ENCODE measurements at regions not wholly inside any gene's neighbourhood (a gene's known extent, or its start where the extent isn't known, plus 50 kb on each side); places are given as distances from the start of the nearest gene placed in this dataset.

DNA sequence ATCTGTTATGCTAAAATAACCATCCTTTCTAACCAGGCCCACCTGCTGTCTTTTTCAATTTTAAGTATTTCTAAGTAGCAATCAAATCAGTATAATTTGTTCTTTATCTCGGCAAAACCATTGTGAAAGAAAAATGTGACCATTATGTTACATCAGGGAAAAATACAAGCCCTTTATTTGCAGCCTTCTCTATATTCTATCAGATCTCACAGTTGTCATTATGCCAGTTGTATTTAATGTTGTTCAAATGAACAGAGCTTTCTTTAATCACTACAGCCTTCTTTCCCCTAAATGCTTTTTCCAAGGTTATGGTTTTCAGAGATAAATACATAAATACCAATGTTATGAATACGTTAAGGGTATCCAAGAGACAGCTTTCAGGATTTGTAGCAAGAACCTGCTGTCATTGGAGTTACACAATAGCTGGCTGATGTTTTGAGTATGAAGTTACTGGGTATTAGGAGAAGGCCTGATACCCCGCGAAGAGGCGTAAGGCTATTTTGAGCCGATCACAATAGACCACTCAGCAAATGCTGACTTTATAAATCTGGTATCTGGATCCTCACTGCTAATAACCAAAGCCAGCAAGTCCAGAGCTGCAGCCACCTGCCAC is 406.3 kb downstream of the CADM1 start (continued):
- TF ChIP-seq, protein P1, sequence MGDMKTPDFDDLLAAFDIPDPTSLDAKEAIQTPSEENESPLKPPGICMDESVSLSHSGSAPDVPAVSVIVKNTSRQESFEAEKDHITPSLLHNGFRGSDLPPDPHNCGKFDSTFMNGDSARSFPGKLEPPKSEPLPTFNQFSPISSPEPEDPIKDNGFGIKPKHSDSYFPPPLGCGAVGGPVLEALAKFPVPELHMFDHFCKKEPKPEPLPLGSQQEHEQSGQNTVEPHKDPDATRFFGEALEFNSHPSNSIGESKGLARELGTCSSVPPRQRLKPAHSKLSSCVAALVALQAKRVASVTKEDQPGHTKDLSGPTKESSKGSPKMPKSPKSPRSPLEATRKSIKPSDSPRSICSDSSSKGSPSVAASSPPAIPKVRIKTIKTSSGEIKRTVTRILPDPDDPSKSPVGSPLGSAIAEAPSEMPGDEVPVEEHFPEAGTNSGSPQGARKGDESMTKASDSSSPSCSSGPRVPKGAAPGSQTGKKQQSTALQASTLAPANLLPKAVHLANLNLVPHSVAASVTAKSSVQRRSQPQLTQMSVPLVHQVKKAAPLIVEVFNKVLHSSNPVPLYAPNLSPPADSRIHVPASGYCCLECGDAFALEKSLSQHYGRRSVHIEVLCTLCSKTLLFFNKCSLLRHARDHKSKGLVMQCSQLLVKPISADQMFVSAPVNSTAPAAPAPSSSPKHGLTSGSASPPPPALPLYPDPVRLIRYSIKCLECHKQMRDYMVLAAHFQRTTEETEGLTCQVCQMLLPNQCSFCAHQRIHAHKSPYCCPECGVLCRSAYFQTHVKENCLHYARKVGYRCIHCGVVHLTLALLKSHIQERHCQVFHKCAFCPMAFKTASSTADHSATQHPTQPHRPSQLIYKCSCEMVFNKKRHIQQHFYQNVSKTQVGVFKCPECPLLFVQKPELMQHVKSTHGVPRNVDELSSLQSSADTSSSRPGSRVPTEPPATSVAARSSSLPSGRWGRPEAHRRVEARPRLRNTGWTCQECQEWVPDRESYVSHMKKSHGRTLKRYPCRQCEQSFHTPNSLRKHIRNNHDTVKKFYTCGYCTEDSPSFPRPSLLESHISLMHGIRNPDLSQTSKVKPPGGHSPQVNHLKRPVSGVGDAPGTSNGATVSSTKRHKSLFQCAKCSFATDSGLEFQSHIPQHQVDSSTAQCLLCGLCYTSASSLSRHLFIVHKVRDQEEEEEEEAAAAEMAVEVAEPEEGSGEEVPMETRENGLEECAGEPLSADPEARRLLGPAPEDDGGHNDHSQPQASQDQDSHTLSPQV (IDR thresholded peaks at IDR 0.05) = no peak
- TF ChIP-seq PML (IDR thresholded peaks at IDR 0.05; ENCODE audit: low read length) (no peak), RAD51 (IDR thresholded peaks at IDR 0.05) (no peak), SP1 (IDR thresholded peaks at IDR 0.05; ENCODE audit: low read depth, low read length) (no peak)

GRCh38 chr11:115100706-115101105 is 403.5 kb downstream of the CADM1 start:
- intact Hi-C loops (cut with micrococcal nuclease; ENCODE audit: unreplicated experiment) = no loop called here
- BruUV-seq (replicated peaks) = no TSS peak

More at GRCh38 chr11:115100706-115101105, 403.5 kb downstream of the CADM1 start:
- H2AFZ ChIP-seq (ENCODE audit: control insufficient read depth, low read depth, low read length) = no peak overlapping the region
- H3K79me2 ChIP-seq (ENCODE audit: control insufficient read depth, insufficient read depth, low read length) = no peaks in the 10 kb centered on the region
- ChIA-PET CTCF (no interaction called here), RAD21 (ENCODE audit: unreplicated experiment) (no interaction called here), POLR2A (no interaction called here), SMC1A (ENCODE audit: uncharacterized antibody, unreplicated experiment) (no interaction called here)
- FAIRE-seq = no peak
- no peak overlapping the region for H3K4me2 ChIP-seq (ENCODE audit: control insufficient read depth, insufficient read depth)
- in situ Hi-C loops (cut with MboI) = no loop called here
- H3K4me3 ChIP-seq = no peak overlapping the region
- ATAC-seq = no peak
- DNase-seq (ENCODE audit: low read depth, low spot score) = no peak
- H3K27me3 ChIP-seq (replicated peaks in 1 of 2; ENCODE audit: control insufficient read depth in 2 of 2, insufficient read depth in 2 of 2, low read length in 1 of 2) = peaks cover 0 to 2% of the 10 kb centered on the region in 2 experiments; a peak in 1 of 4 replicates
- no peak for TF ChIP-seq JUND (IDR thresholded peaks at IDR 0.05; ENCODE audit: low read depth, low read length)
- TF ChIP-seq SUPT20H (IDR thresholded peaks at IDR 0.05; ENCODE audit: borderline replicate concordance, control insufficient read depth, low read depth, low read length) = no peak
- no peak for TF ChIP-seq EZH2 (IDR thresholded peaks at IDR 0.05; ENCODE audit: borderline replicate concordance, control insufficient read depth, low read depth, low read length)
- no peak for TF ChIP-seq HCFC1 (IDR thresholded peaks at IDR 0.05; ENCODE audit: low read length)
- no peak for TF ChIP-seq LARP7 (IDR thresholded peaks at IDR 0.05)
- TF ChIP-seq ZBED1 (IDR thresholded peaks at IDR 0.05; ENCODE audit: borderline replicate concordance) = no peak
- TF ChIP-seq, protein P1 (IDR thresholded peaks at IDR 0.05) = no peak
- no peak for TF ChIP-seq HDGF (IDR thresholded peaks at IDR 0.05)
- WGBS (ENCODE audit: insufficient coverage, insufficient replicate concordance, low lambda C conversion rate, missing lambda C conversion rate) = 47% methylated on average over 9 of the region's 9 CpGs
- no peaks in the 10 kb centered on the region for H4K20me1 ChIP-seq (ENCODE audit: control insufficient read depth, insufficient read depth)
- H3K9me3 ChIP-seq (replicated peaks; ENCODE audit: control insufficient read depth, insufficient read depth, low read length) = no peaks in the 10 kb centered on the region
- no peaks in the 10 kb centered on the region for H3K36me3 ChIP-seq (ENCODE audit: control insufficient read depth in 2 of 2, insufficient read depth in 2 of 2, low read length in 1 of 2)
- no peaks in the 10 kb centered on the region for H3K4me1 ChIP-seq (ENCODE audit: control insufficient read depth, insufficient read depth, low read length)
- H3K9ac ChIP-seq (ENCODE audit: control insufficient read depth, insufficient read depth, low read length) = no peak overlapping the region
- H3K27ac ChIP-seq (ENCODE audit: control insufficient read depth, insufficient read depth) = no peak overlapping the region

All from GM12878 (cell line).